WTC11 (cell line): ENCODE measurements at regions not wholly inside any gene's neighbourhood (a gene's known extent, or its start where the extent isn't known, plus 50 kb on each side); places are given as distances from the start of the nearest gene placed in this dataset.
"Not testable (repeated sequence)": the region's sequence is repeated elsewhere in the genome, so short reads cannot be mapped to it uniquely, and the experiment has no call there.

Experiments used
- ATAC-seq: fragments of 200-7000 bp; cut with Tn5 transposase; 2 replicates; pipeline ENCODE4 v1.10.0; 2021; ENCODE audit warnings: mild to moderate bottlenecking, moderate library complexity
- CTCF ChIA-PET: fragments of 300-600 bp; sonication (Branson Sonifier 250); formaldehyde crosslinking; loops from one replicate; lab custom pipeline; 2021; ENCODE audit warnings: antibody characterized with exemption; lab: Charles Lee
- POLR2A ChIA-PET: fragments of 350-600 bp; sonication (Branson Sonifier 250); formaldehyde crosslinking; loops from one replicate; lab custom pipeline; 2021; ENCODE audit warnings: antibody characterized with exemption; lab: Charles Lee
- DNase-seq: peaks from one replicate; pipeline ENCODE4 v3.0.0; 2021; ENCODE audit warnings: low spot score
- H3K27ac Mint-ChIP-seq: 2 replicates; pipeline ENCODE4 v1.8.0; 2021; ENCODE audit warnings: mixed read lengths
- H3K27me3 Mint-ChIP-seq: 2 replicates; pipeline ENCODE4 v1.8.0; 2021; ENCODE audit warnings: low read depth, mild to moderate bottlenecking, moderate library complexity, mixed read lengths
- H3K36me3 Mint-ChIP-seq: 2 replicates; pipeline ENCODE4 v1.8.0; 2021; ENCODE audit warnings: mixed read lengths
- H3K4me1 Mint-ChIP-seq: 2 replicates; pipeline ENCODE4 v1.8.0; 2022; ENCODE audit warnings: mixed read lengths
- H3K4me3 Mint-ChIP-seq: 2 replicates; pipeline ENCODE4 v1.8.0; 2021; ENCODE audit warnings: mild to moderate bottlenecking, moderate library complexity, mixed read lengths
- H3K9me3 Mint-ChIP-seq: 2 replicates; pipeline ENCODE4 v1.8.0; 2021; ENCODE audit warnings: mixed read lengths
- CREM ChIP-seq: sonication (generic); formaldehyde crosslinking; IDR thresholded peaks from 2 replicates; pipeline ENCODE4 v1.8.1; 2022; ENCODE audit warnings: mild to moderate bottlenecking, missing genetic modification reagents, moderate library complexity
- EMX1 ChIP-seq: fragments of 250-450 bp; sonication (Bioruptor Pico); IDR thresholded peaks from 2 replicates; pipeline ENCODE4 v1.8.0; 2021; ENCODE audit warnings: mild to moderate bottlenecking
- FOXK1 ChIP-seq: sonication (generic); formaldehyde crosslinking; IDR thresholded peaks from 2 replicates; pipeline ENCODE4 v1.8.0; 2022; ENCODE audit warnings: mild to moderate bottlenecking, moderate library complexity, missing genetic modification reagents
- FOXP1 ChIP-seq: sonication (generic); formaldehyde crosslinking; IDR thresholded peaks from 2 replicates; pipeline ENCODE4 v1.8.0; 2022; ENCODE audit warnings: missing genetic modification reagents, mild to moderate bottlenecking, moderate library complexity, borderline replicate concordance
- MXD4 ChIP-seq: fragments of 250-450 bp; sonication (Bioruptor Pico); IDR thresholded peaks from 2 replicates; pipeline ENCODE4 v1.8.0; 2021; ENCODE audit warnings: mild to moderate bottlenecking, moderate library complexity, borderline replicate concordance
- NFATC4 ChIP-seq: fragments of 250-450 bp; sonication (Bioruptor Pico); IDR thresholded peaks from 2 replicates; pipeline ENCODE4 v1.9.0; 2021; ENCODE audit warnings: mild to moderate bottlenecking
- PRRX2 ChIP-seq: fragments of 250-450 bp; sonication (Bioruptor Pico); IDR thresholded peaks from 2 replicates; pipeline ENCODE4 v1.8.0; 2021; ENCODE audit warnings: mild to moderate bottlenecking
- SMAD3 ChIP-seq: sonication (generic); formaldehyde crosslinking; IDR thresholded peaks from 2 replicates; pipeline ENCODE4 v1.8.0; 2022; ENCODE audit warnings: missing genetic modification reagents, mild to moderate bottlenecking, borderline replicate concordance
- SMAD4 ChIP-seq: sonication (generic); formaldehyde crosslinking; IDR thresholded peaks from 2 replicates; pipeline ENCODE4 v1.8.0; 2022; ENCODE audit warnings: mild to moderate bottlenecking, missing genetic modification reagents
- SOX15 ChIP-seq: fragments of 250-450 bp; sonication (Bioruptor Pico); IDR thresholded peaks from 2 replicates; pipeline ENCODE4 v1.9.0; 2021; ENCODE audit warnings: mild to moderate bottlenecking
- TP53 ChIP-seq: sonication (generic); formaldehyde crosslinking; IDR thresholded peaks from 2 replicates; pipeline ENCODE4 v1.8.1; 2023; ENCODE audit warnings: mild to moderate bottlenecking, missing genetic modification reagents
- ZNF121 ChIP-seq: sonication (generic); formaldehyde crosslinking; IDR thresholded peaks from 2 replicates; pipeline ENCODE4 v1.8.0; 2023; ENCODE audit warnings: missing genetic modification reagents
- ZNF219 ChIP-seq: sonication (generic); formaldehyde crosslinking; IDR thresholded peaks from 2 replicates; pipeline ENCODE4 v1.8.0; 2023; ENCODE audit warnings: missing genetic modification reagents, mild to moderate bottlenecking, borderline replicate concordance
- ZNF263 ChIP-seq: sonication (generic); formaldehyde crosslinking; IDR thresholded peaks from 2 replicates; pipeline ENCODE4 v1.8.1; 2022; ENCODE audit warnings: low read depth, mild to moderate bottlenecking, moderate library complexity, missing genetic modification reagents
- ZNF317 ChIP-seq: sonication (generic); formaldehyde crosslinking; IDR thresholded peaks from 2 replicates; pipeline ENCODE4 v1.8.1; 2023; ENCODE audit warnings: low read depth, mild to moderate bottlenecking, moderate library complexity, missing genetic modification reagents, borderline replicate concordance
- ZNF396 ChIP-seq: fragments of 250-450 bp; sonication (Bioruptor Pico); IDR thresholded peaks from 2 replicates; pipeline ENCODE4 v1.8.0; 2021; ENCODE audit warnings: mild to moderate bottlenecking, moderate library complexity, borderline replicate concordance
- ZNF416 ChIP-seq: fragments of 250-450 bp; sonication (Bioruptor Pico); IDR thresholded peaks from 2 replicates; pipeline ENCODE4 v1.9.0; 2021; ENCODE audit warnings: mild to moderate bottlenecking, inconsistent platforms
- TF ChIP-seq, protein P1 (sequence below): fragments of 250-450 bp; sonication (Bioruptor Pico); IDR thresholded peaks from 2 replicates; pipeline ENCODE4 v1.9.0; 2021; ENCODE audit warnings: mild to moderate bottlenecking, borderline replicate concordance
- TF ChIP-seq, protein P2 (sequence below): fragments of 200-600 bp; IDR thresholded peaks from 2 replicates; pipeline ENCODE4 v1.8.0; 2022; ENCODE audit warnings: antibody characterized with exemption
- TF ChIP-seq, protein P3 (sequence below): sonication (generic); formaldehyde crosslinking; IDR thresholded peaks from 2 replicates; pipeline ENCODE4 v1.8.1; 2023; ENCODE audit warnings: mild to moderate bottlenecking, missing genetic modification reagents
- TF ChIP-seq, protein P4 (sequence below): sonication (generic); formaldehyde crosslinking; IDR thresholded peaks from 2 replicates; pipeline ENCODE4 v1.8.1; 2022; ENCODE audit warnings: mild to moderate bottlenecking, missing genetic modification reagents, moderate library complexity, borderline replicate concordance

DNA sequence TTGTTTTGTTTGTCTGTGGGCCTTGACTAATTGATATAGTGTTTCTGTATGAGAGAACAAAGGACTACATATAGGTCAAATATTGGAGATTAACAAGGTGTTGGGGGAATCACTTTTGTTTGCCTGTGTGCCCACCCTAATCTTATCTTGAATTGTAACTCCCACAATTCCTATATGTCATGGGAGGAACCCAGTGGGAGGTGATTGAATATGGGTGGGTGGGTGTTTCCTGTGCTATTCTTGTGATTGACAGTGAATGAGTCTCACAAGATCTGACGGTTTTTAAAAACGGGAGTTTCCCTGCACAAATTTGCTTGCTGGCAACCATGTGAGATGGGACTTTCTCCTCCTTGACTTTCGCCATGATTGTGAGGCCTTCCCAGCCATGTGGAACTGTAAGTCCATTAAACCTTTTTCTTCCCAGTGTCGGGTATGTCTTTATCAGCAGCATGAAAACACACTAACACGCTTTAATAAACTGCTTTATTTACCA, 64.9 kb upstream of the HSPB3 start:
- ChIA-PET POLR2A (no interaction called here), CTCF (no interaction called here)
- H3K9me3 Mint-ChIP-seq: peaks cover 5% of the 10 kb centered on the region
- no peaks in the 10 kb centered on the region for H3K27me3 Mint-ChIP-seq
- no peak overlapping the region for H3K27ac Mint-ChIP-seq
- DNase-seq (no peak), ATAC-seq (no peak)
- H3K36me3 Mint-ChIP-seq: no peaks in the 10 kb centered on the region
- H3K4me1 Mint-ChIP-seq: peaks cover 9% of the 10 kb centered on the region
- H3K4me3 Mint-ChIP-seq: no peak overlapping the region
- TF ChIP-seq SMAD3 (CRISPR knock-in tag): no peak
- no peak for TF ChIP-seq PRRX2 (CRISPR knock-in tag)
- no peak for TF ChIP-seq SMAD4 (CRISPR knock-in tag)
- no peak for TF ChIP-seq EMX1 (CRISPR knock-in tag)
- no peak for TF ChIP-seq CREM (CRISPR knock-in tag)
- TF ChIP-seq FOXK1 (CRISPR knock-in tag): no peak
- TF ChIP-seq, protein P1, sequence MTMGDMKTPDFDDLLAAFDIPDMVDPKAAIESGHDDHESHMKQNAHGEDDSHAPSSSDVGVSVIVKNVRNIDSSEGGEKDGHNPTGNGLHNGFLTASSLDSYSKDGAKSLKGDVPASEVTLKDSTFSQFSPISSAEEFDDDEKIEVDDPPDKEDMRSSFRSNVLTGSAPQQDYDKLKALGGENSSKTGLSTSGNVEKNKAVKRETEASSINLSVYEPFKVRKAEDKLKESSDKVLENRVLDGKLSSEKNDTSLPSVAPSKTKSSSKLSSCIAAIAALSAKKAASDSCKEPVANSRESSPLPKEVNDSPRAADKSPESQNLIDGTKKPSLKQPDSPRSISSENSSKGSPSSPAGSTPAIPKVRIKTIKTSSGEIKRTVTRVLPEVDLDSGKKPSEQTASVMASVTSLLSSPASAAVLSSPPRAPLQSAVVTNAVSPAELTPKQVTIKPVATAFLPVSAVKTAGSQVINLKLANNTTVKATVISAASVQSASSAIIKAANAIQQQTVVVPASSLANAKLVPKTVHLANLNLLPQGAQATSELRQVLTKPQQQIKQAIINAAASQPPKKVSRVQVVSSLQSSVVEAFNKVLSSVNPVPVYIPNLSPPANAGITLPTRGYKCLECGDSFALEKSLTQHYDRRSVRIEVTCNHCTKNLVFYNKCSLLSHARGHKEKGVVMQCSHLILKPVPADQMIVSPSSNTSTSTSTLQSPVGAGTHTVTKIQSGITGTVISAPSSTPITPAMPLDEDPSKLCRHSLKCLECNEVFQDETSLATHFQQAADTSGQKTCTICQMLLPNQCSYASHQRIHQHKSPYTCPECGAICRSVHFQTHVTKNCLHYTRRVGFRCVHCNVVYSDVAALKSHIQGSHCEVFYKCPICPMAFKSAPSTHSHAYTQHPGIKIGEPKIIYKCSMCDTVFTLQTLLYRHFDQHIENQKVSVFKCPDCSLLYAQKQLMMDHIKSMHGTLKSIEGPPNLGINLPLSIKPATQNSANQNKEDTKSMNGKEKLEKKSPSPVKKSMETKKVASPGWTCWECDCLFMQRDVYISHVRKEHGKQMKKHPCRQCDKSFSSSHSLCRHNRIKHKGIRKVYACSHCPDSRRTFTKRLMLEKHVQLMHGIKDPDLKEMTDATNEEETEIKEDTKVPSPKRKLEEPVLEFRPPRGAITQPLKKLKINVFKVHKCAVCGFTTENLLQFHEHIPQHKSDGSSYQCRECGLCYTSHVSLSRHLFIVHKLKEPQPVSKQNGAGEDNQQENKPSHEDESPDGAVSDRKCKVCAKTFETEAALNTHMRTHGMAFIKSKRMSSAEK (CRISPR knock-in tag): no peak
- TF ChIP-seq, all 79 proteins: peak for 0

DNA sequence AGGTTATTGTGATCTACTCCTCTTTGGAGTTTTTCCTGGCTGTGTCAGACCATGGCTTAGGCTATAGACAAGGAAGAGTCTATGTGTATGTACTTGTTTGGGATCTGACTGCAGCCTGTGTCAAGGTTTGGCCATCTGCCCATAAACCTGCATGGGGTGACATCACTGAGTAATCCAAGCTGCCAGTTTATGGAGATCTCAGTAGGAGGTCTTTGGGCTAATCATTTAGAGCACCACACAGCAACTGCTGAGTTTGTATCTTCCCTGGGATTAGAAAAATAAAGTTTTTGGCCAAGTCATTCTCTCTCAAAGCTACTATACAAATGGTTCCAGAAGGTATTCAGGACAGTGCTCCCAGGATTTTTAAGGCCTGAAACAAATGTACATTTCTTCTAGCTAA, 65.5 kb upstream of the HSPB3 start:
- TF ChIP-seq SOX15 (CRISPR knock-in tag) (no peak), ZNF317 (CRISPR knock-in tag) (no peak), NFATC4 (CRISPR knock-in tag) (no peak), FOXP1 (no peak), MXD4 (CRISPR knock-in tag) (no peak)
- TF ChIP-seq, protein P2, sequence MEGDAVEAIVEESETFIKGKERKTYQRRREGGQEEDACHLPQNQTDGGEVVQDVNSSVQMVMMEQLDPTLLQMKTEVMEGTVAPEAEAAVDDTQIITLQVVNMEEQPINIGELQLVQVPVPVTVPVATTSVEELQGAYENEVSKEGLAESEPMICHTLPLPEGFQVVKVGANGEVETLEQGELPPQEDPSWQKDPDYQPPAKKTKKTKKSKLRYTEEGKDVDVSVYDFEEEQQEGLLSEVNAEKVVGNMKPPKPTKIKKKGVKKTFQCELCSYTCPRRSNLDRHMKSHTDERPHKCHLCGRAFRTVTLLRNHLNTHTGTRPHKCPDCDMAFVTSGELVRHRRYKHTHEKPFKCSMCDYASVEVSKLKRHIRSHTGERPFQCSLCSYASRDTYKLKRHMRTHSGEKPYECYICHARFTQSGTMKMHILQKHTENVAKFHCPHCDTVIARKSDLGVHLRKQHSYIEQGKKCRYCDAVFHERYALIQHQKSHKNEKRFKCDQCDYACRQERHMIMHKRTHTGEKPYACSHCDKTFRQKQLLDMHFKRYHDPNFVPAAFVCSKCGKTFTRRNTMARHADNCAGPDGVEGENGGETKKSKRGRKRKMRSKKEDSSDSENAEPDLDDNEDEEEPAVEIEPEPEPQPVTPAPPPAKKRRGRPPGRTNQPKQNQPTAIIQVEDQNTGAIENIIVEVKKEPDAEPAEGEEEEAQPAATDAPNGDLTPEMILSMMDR: no peak

DNA sequence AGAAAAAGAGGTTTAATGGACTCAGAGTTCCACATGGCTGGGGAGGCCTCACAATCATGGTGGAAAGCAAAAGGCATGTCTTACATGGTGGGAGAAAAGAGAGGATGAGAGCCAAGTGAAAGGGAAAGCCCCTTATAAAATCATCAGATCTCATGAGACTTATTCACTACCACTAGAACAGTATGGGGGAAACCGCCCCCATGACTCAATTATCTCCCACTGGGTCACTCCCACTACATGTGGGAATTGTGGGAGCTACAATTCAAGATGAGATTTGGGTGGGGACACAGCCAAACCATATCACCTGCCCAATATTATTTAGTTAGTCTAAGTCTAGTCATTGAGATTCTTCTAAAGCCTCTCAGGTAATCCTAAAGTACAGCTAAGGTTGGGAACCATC, 66.1 kb upstream of the HSPB3 start:
- DNase-seq, ATAC-seq, POLR2A ChIA-PET, H3K27ac Mint-ChIP-seq, H3K9me3 Mint-ChIP-seq, H3K27me3 Mint-ChIP-seq, H3K4me1 Mint-ChIP-seq, H3K36me3 Mint-ChIP-seq, H3K4me3 Mint-ChIP-seq, CTCF ChIA-PET: not testable (repeated sequence)

More for the DNA sequence above, 65.5 kb upstream of the HSPB3 start:
- H3K9me3 Mint-ChIP-seq: peaks cover 5% of the 10 kb centered on the region
- DNase-seq (no peak), ATAC-seq (no peak)
- H3K27ac Mint-ChIP-seq: no peak overlapping the region
- CTCF ChIA-PET: no interaction called here
- POLR2A ChIA-PET: no interaction called here
- no peaks in the 10 kb centered on the region for H3K36me3 Mint-ChIP-seq
- H3K27me3 Mint-ChIP-seq: no peaks in the 10 kb centered on the region
- H3K4me1 Mint-ChIP-seq: peaks cover 9% of the 10 kb centered on the region
- H3K4me3 Mint-ChIP-seq: no peak overlapping the region

DNA sequence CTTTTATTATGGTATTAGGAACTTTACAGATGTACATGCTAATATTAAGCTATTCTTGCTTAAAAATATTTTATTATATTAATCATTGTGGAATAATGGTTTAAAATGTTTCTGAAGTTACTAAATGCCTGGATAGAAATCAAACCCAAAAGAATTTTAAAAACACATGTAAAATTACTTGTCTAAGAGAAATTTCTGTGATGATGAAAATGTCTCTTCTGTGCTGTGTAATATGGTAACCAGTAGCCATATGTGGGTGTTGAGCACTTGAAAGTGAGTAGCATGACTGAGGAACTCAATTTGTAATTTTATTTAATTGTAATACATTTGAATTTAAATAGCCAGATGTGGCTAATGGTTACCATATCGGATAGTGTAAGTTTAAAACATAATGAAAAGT, 66.7 kb upstream of the HSPB3 start:
- ATAC-seq: no peak
- peaks cover 9% of the 10 kb centered on the region for H3K4me1 Mint-ChIP-seq
- POLR2A ChIA-PET: no interaction called here
- no peaks in the 10 kb centered on the region for H3K36me3 Mint-ChIP-seq
- H3K27ac Mint-ChIP-seq: no peak overlapping the region
- CTCF ChIA-PET: no interaction called here
- peaks cover 5% of the 10 kb centered on the region for H3K9me3 Mint-ChIP-seq
- H3K27me3 Mint-ChIP-seq: no peaks in the 10 kb centered on the region
- DNase-seq: no peak
- H3K4me3 Mint-ChIP-seq: no peak overlapping the region
- TF ChIP-seq, protein P3, sequence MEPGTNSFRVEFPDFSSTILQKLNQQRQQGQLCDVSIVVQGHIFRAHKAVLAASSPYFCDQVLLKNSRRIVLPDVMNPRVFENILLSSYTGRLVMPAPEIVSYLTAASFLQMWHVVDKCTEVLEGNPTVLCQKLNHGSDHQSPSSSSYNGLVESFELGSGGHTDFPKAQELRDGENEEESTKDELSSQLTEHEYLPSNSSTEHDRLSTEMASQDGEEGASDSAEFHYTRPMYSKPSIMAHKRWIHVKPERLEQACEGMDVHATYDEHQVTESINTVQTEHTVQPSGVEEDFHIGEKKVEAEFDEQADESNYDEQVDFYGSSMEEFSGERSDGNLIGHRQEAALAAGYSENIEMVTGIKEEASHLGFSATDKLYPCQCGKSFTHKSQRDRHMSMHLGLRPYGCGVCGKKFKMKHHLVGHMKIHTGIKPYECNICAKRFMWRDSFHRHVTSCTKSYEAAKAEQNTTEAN: no peak
- TF ChIP-seq ZNF219 (CRISPR knock-in tag): no peak
- TF ChIP-seq, protein P4, sequence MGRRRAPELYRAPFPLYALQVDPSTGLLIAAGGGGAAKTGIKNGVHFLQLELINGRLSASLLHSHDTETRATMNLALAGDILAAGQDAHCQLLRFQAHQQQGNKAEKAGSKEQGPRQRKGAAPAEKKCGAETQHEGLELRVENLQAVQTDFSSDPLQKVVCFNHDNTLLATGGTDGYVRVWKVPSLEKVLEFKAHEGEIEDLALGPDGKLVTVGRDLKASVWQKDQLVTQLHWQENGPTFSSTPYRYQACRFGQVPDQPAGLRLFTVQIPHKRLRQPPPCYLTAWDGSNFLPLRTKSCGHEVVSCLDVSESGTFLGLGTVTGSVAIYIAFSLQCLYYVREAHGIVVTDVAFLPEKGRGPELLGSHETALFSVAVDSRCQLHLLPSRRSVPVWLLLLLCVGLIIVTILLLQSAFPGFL (CRISPR knock-in tag): no peak
- no peak for TF ChIP-seq ZNF416 (CRISPR knock-in tag)
- no peak for TF ChIP-seq PRRX2 (CRISPR knock-in tag)
- TF ChIP-seq ZNF396 (CRISPR knock-in tag): no peak
- no peak for TF ChIP-seq ZNF263 (CRISPR knock-in tag)
- TF ChIP-seq TP53 (CRISPR knock-in tag): no peak
- TF ChIP-seq FOXK1 (CRISPR knock-in tag): no peak
- no peak for TF ChIP-seq ZNF121 (CRISPR knock-in tag)
